GM23338 (cell line): ENCODE measurements at regions not wholly inside any gene's neighbourhood (a gene's known extent, or its start where the extent isn't known, plus 50 kb on each side); places are given as distances from the start of the nearest gene placed in this dataset.

Experiments
- CREB1 ChIP-seq: fragments of 250-450 bp; sonication (Bioruptor Pico); IDR thresholded peaks from 2 replicates; pipeline ENCODE4 v1.5.0; 2020; ENCODE audit warnings: low read depth, mild to moderate bottlenecking, moderate library complexity
- CTCF ChIP-seq, 2 experiments: fragments of 200-600 bp in 1 of 2; sonication (generic) in 1 of 2; conservative IDR thresholded peaks; 2 replicates each; pipeline versions ENCODE4 v1.5.1 to v1.6.1; 2016 to 2017; ENCODE audit warnings: antibody characterized with exemption in 2 of 2, low read depth in 2 of 2, mild to moderate bottlenecking in 2 of 2, moderate library complexity in 1 of 2
- EZH2 ChIP-seq: fragments of 200-600 bp; sonication (generic); IDR thresholded peaks from one replicate; pipeline ENCODE4 v1.8.0; 2017; ENCODE audit warnings: antibody characterized with exemption, mild to moderate bottlenecking, low read depth; ENCODE audit not compliant: unreplicated experiment
- EZH2phosphoT487 ChIP-seq: fragments of 200-600 bp; sonication (generic); IDR thresholded peaks from one replicate; pipeline ENCODE4 v1.8.1; 2018; ENCODE audit warnings: antibody characterized with exemption; ENCODE audit not compliant: unreplicated experiment
- NANOG ChIP-seq: IDR thresholded peaks from 2 replicates; pipeline ENCODE4 v1.6.1; 2016; ENCODE audit warnings: antibody characterized with exemption, borderline replicate concordance
- POLR2AphosphoS5 ChIP-seq: IDR thresholded peaks from 2 replicates; pipeline ENCODE4 v1.6.1; 2016; ENCODE audit warnings: antibody characterized with exemption, low read depth
- REST ChIP-seq: IDR thresholded peaks from one replicate; pipeline ENCODE4 v1.6.1; 2018; ENCODE audit warnings: antibody characterized with exemption; ENCODE audit not compliant: unreplicated experiment
- STAT1 ChIP-seq: IDR thresholded peaks from one replicate; pipeline ENCODE4 v1.6.1; 2016; ENCODE audit warnings: antibody characterized with exemption; ENCODE audit not compliant: unreplicated experiment
- ZNF331 ChIP-seq: fragments of 250-450 bp; sonication (Bioruptor Pico); IDR thresholded peaks from 2 replicates; pipeline ENCODE4 v1.5.0; 2020; ENCODE audit warnings: low read depth, mild to moderate bottlenecking, moderate library complexity
- TF ChIP-seq, protein P1 (sequence below): IDR thresholded peaks from 2 replicates; pipeline ENCODE4 v1.6.1; 2016; ENCODE audit warnings: antibody characterized with exemption
- TF ChIP-seq, protein P2 (sequence below): fragments of 250-450 bp; sonication (Bioruptor Pico); IDR thresholded peaks from 2 replicates; pipeline ENCODE4 v1.5.0; 2020; ENCODE audit warnings: mild to moderate bottlenecking, moderate library complexity

- no peak for TF ChIP-seq CTCF (conservative IDR thresholded peaks at IDR 0.05; ENCODE audit: low read depth in 2 of 2)
- TF ChIP-seq STAT1: no peak
- no peak for TF ChIP-seq POLR2AphosphoS5
- TF ChIP-seq EZH2: no peak
- TF ChIP-seq EZH2phosphoT487: no peak
- no peak for TF ChIP-seq ZNF331 (CRISPR knock-in tag)
- TF ChIP-seq REST: no peak
- no peak for TF ChIP-seq CREB1
- TF ChIP-seq, protein P1, sequence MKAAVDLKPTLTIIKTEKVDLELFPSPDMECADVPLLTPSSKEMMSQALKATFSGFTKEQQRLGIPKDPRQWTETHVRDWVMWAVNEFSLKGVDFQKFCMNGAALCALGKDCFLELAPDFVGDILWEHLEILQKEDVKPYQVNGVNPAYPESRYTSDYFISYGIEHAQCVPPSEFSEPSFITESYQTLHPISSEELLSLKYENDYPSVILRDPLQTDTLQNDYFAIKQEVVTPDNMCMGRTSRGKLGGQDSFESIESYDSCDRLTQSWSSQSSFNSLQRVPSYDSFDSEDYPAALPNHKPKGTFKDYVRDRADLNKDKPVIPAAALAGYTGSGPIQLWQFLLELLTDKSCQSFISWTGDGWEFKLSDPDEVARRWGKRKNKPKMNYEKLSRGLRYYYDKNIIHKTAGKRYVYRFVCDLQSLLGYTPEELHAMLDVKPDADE: no peak
- no peak for TF ChIP-seq NANOG
- TF ChIP-seq, protein P2, sequence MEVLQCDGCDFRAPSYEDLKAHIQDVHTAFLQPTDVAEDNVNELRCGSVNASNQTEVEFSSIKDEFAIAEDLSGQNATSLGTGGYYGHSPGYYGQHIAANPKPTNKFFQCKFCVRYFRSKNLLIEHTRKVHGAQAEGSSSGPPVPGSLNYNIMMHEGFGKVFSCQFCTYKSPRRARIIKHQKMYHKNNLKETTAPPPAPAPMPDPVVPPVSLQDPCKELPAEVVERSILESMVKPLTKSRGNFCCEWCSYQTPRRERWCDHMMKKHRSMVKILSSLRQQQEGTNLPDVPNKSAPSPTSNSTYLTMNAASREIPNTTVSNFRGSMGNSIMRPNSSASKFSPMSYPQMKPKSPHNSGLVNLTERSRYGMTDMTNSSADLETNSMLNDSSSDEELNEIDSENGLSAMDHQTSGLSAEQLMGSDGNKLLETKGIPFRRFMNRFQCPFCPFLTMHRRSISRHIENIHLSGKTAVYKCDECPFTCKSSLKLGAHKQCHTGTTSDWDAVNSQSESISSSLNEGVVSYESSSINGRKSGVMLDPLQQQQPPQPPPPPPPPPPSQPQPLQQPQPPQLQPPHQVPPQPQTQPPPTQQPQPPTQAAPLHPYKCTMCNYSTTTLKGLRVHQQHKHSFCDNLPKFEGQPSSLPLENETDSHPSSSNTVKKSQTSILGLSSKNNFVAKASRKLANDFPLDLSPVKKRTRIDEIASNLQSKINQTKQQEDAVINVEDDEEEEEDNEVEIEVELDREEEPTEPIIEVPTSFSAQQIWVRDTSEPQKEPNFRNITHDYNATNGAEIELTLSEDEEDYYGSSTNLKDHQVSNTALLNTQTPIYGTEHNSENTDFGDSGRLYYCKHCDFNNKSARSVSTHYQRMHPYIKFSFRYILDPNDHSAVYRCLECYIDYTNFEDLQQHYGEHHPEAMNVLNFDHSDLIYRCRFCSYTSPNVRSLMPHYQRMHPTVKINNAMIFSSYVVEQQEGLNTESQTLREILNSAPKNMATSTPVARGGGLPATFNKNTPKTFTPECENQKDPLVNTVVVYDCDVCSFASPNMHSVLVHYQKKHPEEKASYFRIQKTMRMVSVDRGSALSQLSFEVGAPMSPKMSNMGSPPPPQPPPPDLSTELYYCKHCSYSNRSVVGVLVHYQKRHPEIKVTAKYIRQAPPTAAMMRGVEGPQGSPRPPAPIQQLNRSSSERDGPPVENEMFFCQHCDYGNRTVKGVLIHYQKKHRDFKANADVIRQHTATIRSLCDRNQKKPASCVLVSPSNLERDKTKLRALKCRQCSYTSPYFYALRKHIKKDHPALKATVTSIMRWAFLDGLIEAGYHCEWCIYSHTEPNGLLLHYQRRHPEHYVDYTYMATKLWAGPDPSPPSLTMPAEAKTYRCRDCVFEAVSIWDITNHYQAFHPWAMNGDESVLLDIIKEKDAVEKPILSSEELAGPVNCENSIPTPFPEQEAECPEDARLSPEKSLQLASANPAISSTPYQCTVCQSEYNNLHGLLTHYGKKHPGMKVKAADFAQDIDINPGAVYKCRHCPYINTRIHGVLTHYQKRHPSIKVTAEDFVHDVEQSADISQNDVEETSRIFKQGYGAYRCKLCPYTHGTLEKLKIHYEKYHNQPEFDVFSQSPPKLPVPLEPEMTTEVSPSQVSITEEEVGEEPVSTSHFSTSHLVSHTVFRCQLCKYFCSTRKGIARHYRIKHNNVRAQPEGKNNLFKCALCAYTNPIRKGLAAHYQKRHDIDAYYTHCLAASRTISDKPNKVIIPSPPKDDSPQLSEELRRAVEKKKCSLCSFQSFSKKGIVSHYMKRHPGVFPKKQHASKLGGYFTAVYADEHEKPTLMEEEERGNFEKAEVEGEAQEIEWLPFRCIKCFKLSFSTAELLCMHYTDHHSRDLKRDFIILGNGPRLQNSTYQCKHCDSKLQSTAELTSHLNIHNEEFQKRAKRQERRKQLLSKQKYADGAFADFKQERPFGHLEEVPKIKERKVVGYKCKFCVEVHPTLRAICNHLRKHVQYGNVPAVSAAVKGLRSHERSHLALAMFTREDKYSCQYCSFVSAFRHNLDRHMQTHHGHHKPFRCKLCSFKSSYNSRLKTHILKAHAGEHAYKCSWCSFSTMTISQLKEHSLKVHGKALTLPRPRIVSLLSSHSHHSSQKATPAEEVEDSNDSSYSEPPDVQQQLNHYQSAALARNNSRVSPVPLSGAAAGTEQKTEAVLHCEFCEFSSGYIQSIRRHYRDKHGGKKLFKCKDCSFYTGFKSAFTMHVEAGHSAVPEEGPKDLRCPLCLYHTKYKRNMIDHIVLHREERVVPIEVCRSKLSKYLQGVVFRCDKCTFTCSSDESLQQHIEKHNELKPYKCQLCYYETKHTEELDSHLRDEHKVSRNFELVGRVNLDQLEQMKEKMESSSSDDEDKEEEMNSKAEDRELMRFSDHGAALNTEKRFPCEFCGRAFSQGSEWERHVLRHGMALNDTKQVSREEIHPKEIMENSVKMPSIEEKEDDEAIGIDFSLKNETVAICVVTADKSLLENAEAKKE (CRISPR knock-in tag): no peak
Observed at GRCh38 chr4:8769645-8770517, 101.8 kb downstream of the HMX1 start.
